Transverse colon (tissue), 4 donors: ENCODE measurements at regions not wholly inside any gene's neighbourhood (a gene's known extent, or its start where the extent isn't known, plus 50 kb on each side); places are given as distances from the start of the nearest gene placed in this dataset.
"Not testable (repeated sequence)": the region's sequence is repeated elsewhere in the genome, so short reads cannot be mapped to it uniquely, and the experiment has no call there.

ENCODE experiments used
- DNase-seq: peaks from one replicate; pipeline ENCODE4 v3.0.0-alpha.2; 2019
- H3K27ac ChIP-seq, 4 donors: fragments of 200-600 bp; sonication (generic); 2 replicates each; pipeline ENCODE4 v1.5.1; 2016 to 2018; ENCODE audit warnings: inconsistent platforms in 4 of 4
- H3K27me3 ChIP-seq: fragments of 200-600 bp; sonication (generic); 2 replicates; pipeline ENCODE4 v1.5.1; 2017; ENCODE audit warnings: inconsistent platforms
- H3K36me3 ChIP-seq, 4 donors: fragments of 200-600 bp; sonication (generic); 2 replicates each; pipeline ENCODE4 v1.5.1; 2017 to 2019; ENCODE audit warnings: inconsistent platforms in 4 of 4
- H3K4me1 ChIP-seq, 4 donors: fragments of 200-600 bp; sonication (generic); 2 replicates each; pipeline ENCODE4 v1.5.1; 2017 to 2020; ENCODE audit warnings: inconsistent platforms in 4 of 4
- H3K4me3 ChIP-seq, 4 donors: fragments of 200-600 bp; sonication (generic); 1 replicate in 1 of 4; 2 replicates in 3 of 4; pipeline versions ENCODE4 v1.5.1 to v1.6.1; 2017 to 2019; ENCODE audit warnings: inconsistent platforms in 4 of 4
- H3K9me3 ChIP-seq, 2 donors: fragments of 200-600 bp; sonication (generic); 2 replicates each; pipeline ENCODE4 v1.5.1; 2017 to 2019; ENCODE audit warnings: inconsistent platforms in 2 of 2
- CTCF ChIP-seq, 5 experiments: fragments of 200-600 bp in 3 of 5; fragments of 450-650 bp in 2 of 5; sonication (generic) in 3 of 5; IDR thresholded peaks; 1 replicate in 2 of 5; 2 replicates in 3 of 5; pipeline ENCODE4 v1.5.1; 2016 to 2017; ENCODE audit warnings: antibody characterized with exemption in 5 of 5, inconsistent platforms in 3 of 5, mild to moderate bottlenecking in 2 of 5, moderate library complexity in 1 of 5
- EP300 ChIP-seq: sonication (generic); formaldehyde crosslinking; IDR thresholded peaks from one replicate; pipeline ENCODE4 v1.6.1; 2017; ENCODE audit warnings: antibody characterized with exemption, low read depth
- POLR2A ChIP-seq: fragments of 450-650 bp; IDR thresholded peaks from one replicate; pipeline ENCODE4 v1.6.1; 2016; ENCODE audit warnings: antibody characterized with exemption, mild to moderate bottlenecking, moderate library complexity
- POLR2AphosphoS5 ChIP-seq, 3 donors: sonication (generic); formaldehyde crosslinking; IDR thresholded peaks; one replicate each; pipeline ENCODE4 v1.6.1; 2016; ENCODE audit warnings: antibody characterized with exemption in 3 of 3
- WGBS, 2 donors: methylation state at CpG; one replicate each; pipeline ENCODE4 v1.1.5; 2018; ENCODE audit warnings: low coverage in 1 of 2; 5-methylcytosine and 5-hydroxymethylcytosine counted together
- in situ Hi-C, 4 donors: fragments of 200-750 bp; cut with MboI; loops; one replicate each; pipeline versions ENCODE4 v1.15.0 to v1.15.1; 2017; ENCODE audit warnings: low sequenced_read_pairs in 3 of 4, low pct_ligation_motif_present in 1 of 4, low pct_unique_long_range_greater_than_20kb in 1 of 4
- intact Hi-C: fragments of 100-400 bp; cut with DNase I; formaldehyde crosslinking; loops from one replicate; pipeline ENCODE4 v1.15.1; 2023; ENCODE audit warnings: low total_unique reads

DNA sequence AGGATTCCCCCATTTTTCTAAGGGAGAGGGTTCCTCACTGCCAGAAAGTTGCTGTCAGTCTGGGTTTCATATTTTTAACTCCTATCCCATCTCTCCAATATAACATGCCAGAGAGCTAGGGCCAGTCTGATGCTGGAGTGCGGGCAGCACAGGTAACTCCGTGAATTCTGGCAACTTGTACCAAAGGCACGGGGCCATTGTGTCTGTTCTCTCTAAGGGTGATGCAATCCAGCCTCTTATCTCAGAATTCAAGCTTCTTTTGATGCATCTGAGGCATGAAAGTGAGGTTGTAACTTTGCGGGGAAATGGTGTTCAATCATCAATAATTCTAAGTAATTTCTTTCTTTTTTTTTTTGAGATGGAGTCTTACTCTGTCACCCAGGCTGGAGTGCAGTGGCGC, 1074.4 kb downstream of the TYW1 start:
- H3K9me3 ChIP-seq: peaks cover 0 to 4% of the 10 kb centered on the region in 2 donors
- WGBS, 2 donors: 82% methylated on average over 4 to 5 of the region's 5 CpGs
- H3K4me3 ChIP-seq: no peak overlapping the region
- H3K4me1 ChIP-seq: no peaks in the 10 kb centered on the region
- H3K27ac ChIP-seq: no peak overlapping the region
- no peak for TF ChIP-seq EP300
- no peak for TF ChIP-seq POLR2AphosphoS5 (IDR thresholded peaks at IDR 0.05)
- no peak for TF ChIP-seq POLR2A
- TF ChIP-seq CTCF (IDR thresholded peaks at IDR 0.05): no peak
- DNase-seq: no peak
- H3K36me3 ChIP-seq: no peaks in the 10 kb centered on the region
- no peaks in the 10 kb centered on the region for H3K27me3 ChIP-seq
- in situ Hi-C loops (no loop called here), intact Hi-C loops (no loop called here)

GRCh38 chr7:68073701-68074100, 1077.1 kb downstream of the TYW1 start:
- H3K27me3 ChIP-seq: no peaks in the 10 kb centered on the region
- no peaks in the 10 kb centered on the region for H3K4me1 ChIP-seq
- in situ Hi-C loops: no loop called here
- TF ChIP-seq CTCF (IDR thresholded peaks at IDR 0.05): no peak
- TF ChIP-seq POLR2AphosphoS5 (IDR thresholded peaks at IDR 0.05): no peak
- TF ChIP-seq EP300: no peak
- TF ChIP-seq POLR2A: no peak
- no peak overlapping the region for H3K27ac ChIP-seq
- H3K4me3 ChIP-seq: no peak overlapping the region
- peaks cover 0 to 11% of the 10 kb centered on the region in 2 donors for H3K9me3 ChIP-seq
- no peaks in the 10 kb centered on the region for H3K36me3 ChIP-seq
- no peak for DNase-seq
- intact Hi-C loops: no loop called here
- 68 to 74% methylated on average over 5 of the region's 5 CpGs for WGBS, 2 donors

GRCh38 chr7:68074242-68074641, 1077.6 kb downstream of the TYW1 start:
- Histone ChIP-seq H3K27me3 (no peaks in the 10 kb centered on the region), H3K4me1 (no peaks in the 10 kb centered on the region), H3K27ac (no peak overlapping the region), H3K9me3 (peaks cover 0 to 11% of the 10 kb centered on the region in 2 donors), H3K36me3 (no peaks in the 10 kb centered on the region), H3K4me3 (no peak overlapping the region)
- no peak for DNase-seq
- 75 to 100% methylated on average over 2 to 3 of the region's 3 CpGs for WGBS, 2 donors
- TF ChIP-seq EP300: no peak
- no peak for TF ChIP-seq POLR2AphosphoS5 (IDR thresholded peaks at IDR 0.05)
- TF ChIP-seq CTCF (IDR thresholded peaks at IDR 0.05): no peak
- TF ChIP-seq POLR2A: no peak
- in situ Hi-C loops (no loop called here), intact Hi-C loops (no loop called here)

DNA sequence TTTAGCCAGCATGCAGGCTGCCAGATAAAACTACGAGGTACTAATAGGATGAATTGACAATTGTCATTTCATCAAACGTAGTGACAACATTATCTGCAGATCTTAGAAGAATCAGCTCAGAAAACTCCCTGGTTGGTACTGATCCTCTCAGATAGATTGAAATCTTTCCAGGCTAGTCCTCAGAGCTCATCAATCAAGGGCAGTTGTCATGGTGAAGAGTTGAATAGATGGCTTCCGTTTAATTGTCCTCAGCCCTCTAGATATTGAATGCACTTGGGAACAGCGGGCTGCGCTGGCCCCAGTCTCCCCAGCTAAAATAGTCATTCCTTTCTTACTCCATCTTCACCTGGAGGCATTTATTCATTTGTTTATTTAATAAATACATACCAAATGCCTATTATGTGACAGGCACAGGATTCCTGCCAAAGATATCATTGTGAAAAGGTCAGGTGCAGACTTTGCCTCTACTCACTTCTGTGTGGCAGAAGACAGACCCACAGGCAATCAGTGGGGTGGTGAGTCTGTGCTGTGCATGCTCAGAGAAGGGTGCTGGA, 1081.6 kb downstream of the TYW1 start:
- in situ Hi-C loops: no loop called here
- no peak overlapping the region for H3K4me3 ChIP-seq
- DNase-seq: no peak
- no peaks in the 10 kb centered on the region for H3K27me3 ChIP-seq
- intact Hi-C loops: no loop called here
- H3K9me3 ChIP-seq: peaks cover 0 to 11% of the 10 kb centered on the region in 2 donors
- H3K27ac ChIP-seq: no peak overlapping the region
- no peaks in the 10 kb centered on the region for H3K36me3 ChIP-seq
- WGBS, 2 donors: 78 to 87% methylated on average over 5 of the region's 5 CpGs
- no peak for TF ChIP-seq EP300
- no peaks in the 10 kb centered on the region for H3K4me1 ChIP-seq

- 88% methylated on average over 37 of the region's 54 CpGs; no CpG with 5 or more reads in 1 of the 2 donors for WGBS, 2 donors
- intact Hi-C loops, H3K9me3 ChIP-seq, H3K36me3 ChIP-seq, in situ Hi-C loops, H3K27ac ChIP-seq, H3K4me1 ChIP-seq, H3K27me3 ChIP-seq, DNase-seq, H3K4me3 ChIP-seq: not testable (repeated sequence)
Measured at GRCh38 chr7:68082066-68082960, 1085.7 kb downstream of the TYW1 start.

GRCh38 chr7:68082961-68083657, 1086.5 kb downstream of the TYW1 start:
- WGBS, 2 donors: 89% methylated on average over 39 of the region's 44 CpGs; no CpG with 5 or more reads in 1 of the 2 donors
- H3K27me3 ChIP-seq, H3K9me3 ChIP-seq, H3K27ac ChIP-seq, H3K36me3 ChIP-seq, H3K4me1 ChIP-seq, H3K4me3 ChIP-seq, intact Hi-C loops, DNase-seq, in situ Hi-C loops: not testable (repeated sequence)
